GM12878 (cell line): ENCODE measurements at regions not wholly inside any gene's neighbourhood (a gene's known extent, or its start where the extent isn't known, plus 50 kb on each side); places are given as distances from the start of the nearest gene placed in this dataset.

Source experiments
- ATAC-seq: fragments of 200-7000 bp; cut with Tn5 transposase; 3 replicates; pipeline ENCODE4 v1.9.1; 2020; ENCODE audit warnings: mild to moderate bottlenecking, moderate library complexity
- BruUV-seq: library from RNA; stranded (reverse); fragments of 400-500 nt; replicated peaks from 2 replicates; lab custom pipeline; 2021; lab: Mats Ljungman, UMichigan
- CTCF ChIA-PET: fragments of 300-600 bp; sonication (Branson Sonifier 250); formaldehyde crosslinking; extraction: SDS; loops from one replicate; lab custom pipeline; 2021; ENCODE audit warnings: inconsistent platforms; lab: Yijun Ruan, JAX
- POLR2A ChIA-PET: fragments of 350-600 bp; formaldehyde crosslinking; extraction: SDS; loops from one replicate; lab custom pipeline; 2021; ENCODE audit warnings: inconsistent platforms; lab: Charles Lee
- RAD21 ChIA-PET: fragments of 300-600 bp; sonication (Branson Sonifier 250); formaldehyde crosslinking; loops from one replicate; lab custom pipeline; 2023; ENCODE audit warnings: antibody characterized with exemption; ENCODE audit not compliant: unreplicated experiment; lab: Charles Lee
- SMC1A ChIA-PET: fragments of 300-600 bp; sonication (Branson Sonifier 250); formaldehyde crosslinking; loops from one replicate; lab custom pipeline; 2023; ENCODE audit not compliant: unreplicated experiment, uncharacterized antibody; lab: Charles Lee
- DNase-seq: peaks from one replicate; pipeline ENCODE4 v3.0.0-alpha.2; 2011; ENCODE audit warnings: low read depth, low spot score
- FAIRE-seq: peaks from 3 replicates; lab custom pipeline; 2011; peaks lifted over from hg19 to GRCh38; lab: Jason Lieb, UNC
- H2AFZ ChIP-seq: 2 replicates; pipeline ENCODE4 v1.6.0; 2011; ENCODE audit warnings: low read depth, low read length, control low read depth; ENCODE audit not compliant: control insufficient read depth
- H3K27ac ChIP-seq: 2 replicates; pipeline ENCODE4 v1.5.1; 2011; ENCODE audit warnings: control low read depth; ENCODE audit not compliant: control insufficient read depth, insufficient read depth
- H3K27me3 ChIP-seq, 2 experiments: replicated peaks in 1 of 2; 2 replicates each; pipeline versions ENCODE4 v1.6.0 to v1.6.1; 2011; ENCODE audit warnings: low read length in 1 of 2; ENCODE audit not compliant: control insufficient read depth in 2 of 2, insufficient read depth in 2 of 2
- H3K36me3 ChIP-seq, 2 experiments: 2 replicates each; pipeline ENCODE4 v1.5.1; 2011; ENCODE audit warnings: low read length in 1 of 2; ENCODE audit not compliant: control insufficient read depth in 2 of 2, insufficient read depth in 2 of 2
- H3K4me1 ChIP-seq: 2 replicates; pipeline ENCODE4 v1.6.1; 2011; ENCODE audit warnings: mild to moderate bottlenecking, low read length, moderate library complexity, mixed read lengths; ENCODE audit not compliant: control insufficient read depth, insufficient read depth
- H3K4me2 ChIP-seq: 2 replicates; pipeline ENCODE4 v1.6.0; 2011; ENCODE audit warnings: control low read depth; ENCODE audit not compliant: control insufficient read depth, insufficient read depth
- H3K4me3 ChIP-seq: fragments of 200-600 bp; sonication (generic); 2 replicates; pipeline ENCODE4 v1.5.1; 2016
- H3K79me2 ChIP-seq: 2 replicates; pipeline ENCODE4 v1.6.0; 2011; ENCODE audit warnings: low read length; ENCODE audit not compliant: control insufficient read depth, insufficient read depth
- H3K9ac ChIP-seq: 2 replicates; pipeline ENCODE4 v1.8.0; 2011; ENCODE audit warnings: low read length, control low read depth, mixed read lengths; ENCODE audit not compliant: control insufficient read depth, insufficient read depth
- H3K9me3 ChIP-seq: replicated peaks from 3 replicates; pipeline ENCODE4 v1.5.1; 2011; ENCODE audit warnings: mild to moderate bottlenecking, low read length; ENCODE audit not compliant: control insufficient read depth, insufficient read depth
- H4K20me1 ChIP-seq: 2 replicates; pipeline ENCODE4 v1.6.0; 2011; ENCODE audit not compliant: control insufficient read depth, insufficient read depth
- CHD1 ChIP-seq: IDR thresholded peaks from 2 replicates; pipeline ENCODE4 v1.6.1; 2012; ENCODE audit warnings: low read depth, low read length, improper control_type of control experiment
- ETV6 ChIP-seq, 2 experiments: fragments of 450-650 bp in 1 of 2; IDR thresholded peaks in 1 of 2; conservative IDR thresholded peaks in 1 of 2; 2 replicates each; pipeline ENCODE4 v1.6.1; 2014; ENCODE audit warnings: antibody characterized with exemption in 1 of 2, borderline replicate concordance in 1 of 2, low read depth in 1 of 2, mild to moderate bottlenecking in 1 of 2, moderate library complexity in 1 of 2
- GATAD2B ChIP-seq: fragments of 450-650 bp; conservative IDR thresholded peaks from 2 replicates; pipeline ENCODE4 v1.6.1; 2017; ENCODE audit warnings: low read depth, mild to moderate bottlenecking, moderate library complexity
- KDM1A ChIP-seq: fragments of 200-600 bp; sonication (generic); IDR thresholded peaks from 2 replicates; pipeline ENCODE4 v1.6.1; 2016; ENCODE audit warnings: borderline replicate concordance
- NFXL1 ChIP-seq: fragments of 450-650 bp; IDR thresholded peaks from 2 replicates; pipeline ENCODE4 v1.6.1; 2017; ENCODE audit warnings: antibody characterized with exemption, mild to moderate bottlenecking, borderline replicate concordance
- NFYA ChIP-seq: IDR thresholded peaks from 2 replicates; pipeline ENCODE4 v1.6.1; 2011; ENCODE audit warnings: low read depth, mild to moderate bottlenecking, low read length, improper control_type of control experiment, borderline replicate concordance
- RAD51 ChIP-seq: fragments of 450-650 bp; IDR thresholded peaks from 2 replicates; pipeline ENCODE4 v1.6.1; 2016; ENCODE audit warnings: moderate library complexity, mild to moderate bottlenecking, inconsistent platforms
- SKIL ChIP-seq: fragments of 450-650 bp; IDR thresholded peaks from 2 replicates; pipeline ENCODE4 v1.6.1; 2017; ENCODE audit warnings: mild to moderate bottlenecking, low read depth, inconsistent platforms; ENCODE audit not compliant: poor library complexity, severe bottlenecking
- WRNIP1 ChIP-seq: IDR thresholded peaks from 2 replicates; pipeline ENCODE4 v1.6.1; 2011; ENCODE audit warnings: low read depth, low read length, improper control_type of control experiment, borderline replicate concordance
- WGBS: methylation state at CpG from one replicate; pipeline ENCODE4 v1.1.6; 2016; ENCODE audit warnings: low lambda C conversion rate; ENCODE audit not compliant: insufficient replicate concordance, insufficient coverage; ENCODE audit errors: missing lambda C conversion rate; 5-methylcytosine and 5-hydroxymethylcytosine counted together
- in situ Hi-C: fragments of 300-500 bp; cut with MboI; formaldehyde crosslinking; loops from 9 replicates; pipeline ENCODE4 v1.14.3; 2018; ENCODE audit warnings: mixed read lengths
- intact Hi-C: fragments of 100-400 bp; cut with micrococcal nuclease; formaldehyde crosslinking; loops from one replicate; pipeline ENCODE4 v1.14.2; 2022; ENCODE audit not compliant: unreplicated experiment

GRCh38 chr13:87923753-87924152 lies 252.6 kb downstream of the SLITRK5 start:
- Histone ChIP-seq H3K27me3 (no peaks in the 10 kb centered on the region), H3K4me1 (no peaks in the 10 kb centered on the region), H3K27ac (no peak overlapping the region), H3K4me2 (no peak overlapping the region), H3K4me3 (no peak overlapping the region), H2AFZ (no peak overlapping the region), H3K9ac (no peak overlapping the region), H3K79me2 (no peaks in the 10 kb centered on the region), H3K9me3 (no peaks in the 10 kb centered on the region), H3K36me3 (no peaks in the 10 kb centered on the region), H4K20me1 (no peaks in the 10 kb centered on the region)
- ChIA-PET SMC1A (no interaction called here), CTCF (no interaction called here), RAD21 (no interaction called here), POLR2A (interaction anchor here (0.5 kb wide), 1 partner anchor 155 kb away, joined by 3 read pairs; no protein-coding TSS in a partner anchor)
- TF ChIP-seq WRNIP1 (no peak), SKIL (no peak), NFYA (no peak), NFXL1 (no peak), CHD1 (no peak), KDM1A (no peak), GATAD2B (no peak), ETV6 (conservative IDR thresholded peaks at IDR 0.05 in 1 of 2, IDR thresholded peaks at IDR 0.05 in 1 of 2; ENCODE audit: borderline replicate concordance in 1 of 2, low read depth in 1 of 2) (no peak), RAD51 (no peak)
- no TSS peak for BruUV-seq
- ATAC-seq (no peak), FAIRE-seq (no peak), DNase-seq (no peak)
- in situ Hi-C loops (no loop called here), intact Hi-C loops (no loop called here)
- 0% methylated on average over 3 of the region's 3 CpGs for WGBS
